Neural crest cell (in vitro differentiated cells): ENCODE measurements at regions not wholly inside any gene's neighbourhood (a gene's known extent, or its start where the extent isn't known, plus 50 kb on each side); places are given as distances from the start of the nearest gene placed in this dataset.

Experiments used
- DNase-seq: peaks from one replicate; pipeline ENCODE4 v3.0.0; 2021; ENCODE audit warnings: low read depth, mixed read lengths, low spot score
- H3K27ac Mint-ChIP-seq: one replicate; pipeline ENCODE4 v1.8.0; 2021; ENCODE audit warnings: mild to moderate bottlenecking, mixed read lengths; ENCODE audit not compliant: unreplicated experiment
- H3K27me3 Mint-ChIP-seq: 2 replicates; pipeline ENCODE4 v1.8.0; 2021; ENCODE audit warnings: low read depth, mild to moderate bottlenecking, mixed read lengths
- H3K36me3 Mint-ChIP-seq: 2 replicates; pipeline ENCODE4 v1.8.0; 2021; ENCODE audit warnings: low read depth, mild to moderate bottlenecking, mixed read lengths
- H3K4me1 Mint-ChIP-seq: 2 replicates; pipeline ENCODE4 v1.8.0; 2021; ENCODE audit warnings: mixed read lengths
- H3K4me3 Mint-ChIP-seq: one replicate; pipeline ENCODE4 v1.8.0; 2021; ENCODE audit warnings: mild to moderate bottlenecking, mixed read lengths
- H3K9me3 Mint-ChIP-seq: 2 replicates; pipeline ENCODE4 v1.8.0; 2021; ENCODE audit warnings: mixed read lengths
- CTCF ChIP-seq: fragments of 200-600 bp; sonication (generic); conservative IDR thresholded peaks from 2 replicates; pipeline ENCODE4 v1.5.0; 2021; ENCODE audit warnings: antibody characterized with exemption, mild to moderate bottlenecking

- DNase-seq = peak; percentile 28
- peak overlapping the region; percentile 99 for H3K27ac Mint-ChIP-seq
- H3K27me3 Mint-ChIP-seq = no peaks in the 10 kb centered on the region
- H3K9me3 Mint-ChIP-seq = peaks cover 4% of the 10 kb centered on the region
- no peak for TF ChIP-seq CTCF
- H3K4me1 Mint-ChIP-seq = peaks cover 71% of the 10 kb centered on the region
- H3K4me3 Mint-ChIP-seq = peak overlapping the region; percentile 78
- H3K36me3 Mint-ChIP-seq = peaks cover 8% of the 10 kb centered on the region
These were observed 62.9 kb upstream of the ULK4 start for GRCh38 chr3:42024591-42025351.

DNA sequence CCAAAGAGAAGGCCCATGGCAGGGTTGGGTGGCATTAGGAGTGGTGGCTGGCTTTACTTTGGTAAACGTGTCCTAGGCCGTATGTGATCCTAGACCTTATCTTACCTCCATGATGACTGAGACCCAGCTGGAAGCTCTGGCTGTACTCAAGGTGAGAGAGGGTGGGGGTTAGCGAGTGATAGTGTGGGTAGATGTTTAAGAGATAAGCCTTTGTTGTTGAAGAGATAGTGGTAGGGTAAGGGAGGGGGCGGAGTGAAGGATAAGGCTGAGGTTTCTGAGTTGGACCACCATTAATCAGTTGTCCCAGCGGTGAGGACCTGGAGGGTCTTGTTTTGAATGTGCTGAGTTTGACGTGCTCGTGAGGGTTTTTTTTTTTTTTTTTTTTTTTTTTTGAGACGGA, 61.5 kb upstream of the ULK4 start:
- peaks cover 67% of the 10 kb centered on the region for H3K4me1 Mint-ChIP-seq
- H3K27me3 Mint-ChIP-seq = no peaks in the 10 kb centered on the region
- H3K36me3 Mint-ChIP-seq = peaks cover 3% of the 10 kb centered on the region
- peak overlapping the region; percentile 42 for H3K4me3 Mint-ChIP-seq
- peak overlapping the region; percentile 92 for H3K27ac Mint-ChIP-seq
- H3K9me3 Mint-ChIP-seq = peaks cover under 1% of the 10 kb centered on the region
- DNase-seq = no peak
- no peak for TF ChIP-seq CTCF

DNA sequence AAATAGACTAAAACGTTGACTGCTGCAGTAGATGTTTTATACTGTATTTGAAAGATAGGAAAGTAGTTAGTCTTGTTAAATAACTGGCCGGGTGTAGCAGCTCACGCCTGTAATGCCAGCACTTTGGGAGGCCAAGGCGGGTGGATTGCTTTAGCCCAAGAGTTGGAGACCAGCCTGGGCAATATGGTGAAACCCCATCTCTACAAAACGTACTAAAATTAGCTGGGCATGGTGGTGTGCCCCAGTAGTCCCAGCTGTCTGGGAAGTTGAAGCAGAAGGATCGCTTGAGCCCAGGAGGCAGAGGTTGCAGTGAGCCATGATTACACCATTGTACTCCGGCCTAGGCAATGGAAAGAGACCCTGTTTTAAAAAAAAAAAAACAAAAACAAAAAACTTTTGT, 60.5 kb upstream of the ULK4 start:
- Mint-ChIP-seq H3K9me3 (no peaks in the 10 kb centered on the region), H3K27me3 (no peaks in the 10 kb centered on the region), H3K4me3 (no peak overlapping the region), H3K4me1 (peaks cover 65% of the 10 kb centered on the region), H3K36me3 (no peaks in the 10 kb centered on the region), H3K27ac (no peak overlapping the region)
- TF ChIP-seq CTCF = no peak
- no peak for DNase-seq

DNA sequence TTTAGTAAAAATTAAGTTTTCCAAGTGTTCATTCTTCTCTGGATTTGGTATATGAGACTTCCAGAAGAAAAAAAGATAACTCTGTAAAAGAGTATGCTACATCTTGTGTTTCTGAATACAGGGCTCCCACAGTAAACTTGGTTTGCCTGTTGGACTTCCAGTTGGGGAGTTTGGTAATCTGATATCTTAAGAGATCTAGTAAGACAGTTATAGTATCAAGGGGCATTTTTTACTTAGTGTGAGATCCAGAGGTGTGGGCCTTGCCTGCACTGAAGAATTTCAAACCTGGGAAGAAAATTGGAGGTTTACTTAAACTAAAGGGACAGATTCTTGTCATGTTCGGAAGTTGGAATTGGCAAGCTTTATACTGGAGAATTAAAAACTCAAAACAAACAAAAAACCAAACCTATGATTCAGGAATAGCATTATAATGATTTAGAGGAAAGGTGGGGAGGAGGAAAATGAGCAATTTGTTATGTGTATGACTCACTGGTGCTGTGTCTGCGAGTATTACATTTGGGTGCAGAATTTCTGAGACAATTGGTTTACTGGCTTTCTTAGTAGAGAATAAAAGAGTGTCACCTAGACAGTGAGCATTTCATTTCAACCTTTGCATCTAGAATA, 58.9 kb upstream of the ULK4 start:
- H3K4me3 Mint-ChIP-seq = no peak overlapping the region
- H3K27me3 Mint-ChIP-seq = no peaks in the 10 kb centered on the region
- TF ChIP-seq CTCF = no peak
- H3K9me3 Mint-ChIP-seq = no peaks in the 10 kb centered on the region
- no peaks in the 10 kb centered on the region for H3K36me3 Mint-ChIP-seq
- no peak overlapping the region for H3K27ac Mint-ChIP-seq
- no peak for DNase-seq
- peaks cover 66% of the 10 kb centered on the region for H3K4me1 Mint-ChIP-seq

GRCh38 chr3:42019953-42020260, 58.0 kb upstream of the ULK4 start:
- Mint-ChIP-seq H3K36me3 (no peaks in the 10 kb centered on the region), H3K9me3 (no peaks in the 10 kb centered on the region), H3K27me3 (no peaks in the 10 kb centered on the region), H3K4me3 (no peak overlapping the region), H3K27ac (no peak overlapping the region), H3K4me1 (peaks cover 64% of the 10 kb centered on the region)
- TF ChIP-seq CTCF = no peak
- no peak for DNase-seq
